Ishikawa (cell line): ENCODE measurements at regions not wholly inside any gene's neighbourhood (a gene's known extent, or its start where the extent isn't known, plus 50 kb on each side); places are given as distances from the start of the nearest gene placed in this dataset.

Experiments
- CEBPB ChIP-seq: IDR thresholded peaks from 2 replicates; pipeline ENCODE4 v1.6.1; 2012
- CREB1 ChIP-seq: IDR thresholded peaks from 2 replicates; pipeline ENCODE4 v1.6.1; 2012; ENCODE audit warnings: low read depth
- EGR1 ChIP-seq: IDR thresholded peaks from 2 replicates; pipeline ENCODE4 v1.6.1; 2012
- EP300 ChIP-seq: IDR thresholded peaks from 2 replicates; pipeline ENCODE4 v1.6.1; 2012; ENCODE audit warnings: borderline replicate concordance
- FOXM1 ChIP-seq: IDR thresholded peaks from 2 replicates; pipeline ENCODE4 v1.6.1; 2012; ENCODE audit warnings: low read depth, borderline replicate concordance
- MAX ChIP-seq: IDR thresholded peaks from 2 replicates; pipeline ENCODE4 v1.6.1; 2012
- NFIC ChIP-seq: IDR thresholded peaks from 2 replicates; pipeline ENCODE4 v1.6.1; 2012
- RAD21 ChIP-seq: IDR thresholded peaks from 2 replicates; pipeline ENCODE4 v1.6.1; 2012; ENCODE audit warnings: low read depth
- REST ChIP-seq: IDR thresholded peaks from 2 replicates; pipeline ENCODE4 v1.6.1; 2012; ENCODE audit warnings: low read depth, mild to moderate bottlenecking
- TAF1 ChIP-seq: IDR thresholded peaks from 2 replicates; pipeline ENCODE4 v1.6.1; 2012; ENCODE audit warnings: low read depth, mild to moderate bottlenecking
- TCF12 ChIP-seq: IDR thresholded peaks from 2 replicates; pipeline ENCODE4 v1.6.1; 2012; ENCODE audit warnings: low read depth
- TEAD4 ChIP-seq: IDR thresholded peaks from 2 replicates; pipeline ENCODE4 v1.6.1; 2012
- USF1 ChIP-seq: IDR thresholded peaks from 2 replicates; pipeline ENCODE4 v1.6.1; 2012
- YY1 ChIP-seq: IDR thresholded peaks from 2 replicates; pipeline ENCODE4 v1.6.1; 2012; ENCODE audit warnings: low read depth
- ZBTB7A ChIP-seq: IDR thresholded peaks from 2 replicates; pipeline ENCODE4 v1.6.1; 2012; ENCODE audit warnings: low read depth

GRCh38 chr2:79453918-79454317, 58.9 kb upstream of the CTNNA2 start:
- TF ChIP-seq REST: peak; percentile 80
- TF ChIP-seq MAX: no peak

- TF ChIP-seq EP300 (no peak), NFIC (no peak), TCF12 (no peak), CEBPB (no peak), REST (no peak), YY1 (no peak), ZBTB7A (no peak), USF1 (no peak), CREB1 (no peak), TEAD4 (no peak), EGR1 (no peak), MAX (no peak), TAF1 (no peak)
Measured at GRCh38 chr2:79452651-79453050, 60.2 kb upstream of the CTNNA2 start.

- no peak for TF ChIP-seq REST
- TF ChIP-seq FOXM1: no peak
Measured at GRCh38 chr2:79447463-79447862, 65.4 kb upstream of the CTNNA2 start.

- TF ChIP-seq EGR1: no peak
- no peak for TF ChIP-seq TCF12
- TF ChIP-seq FOXM1: no peak
- TF ChIP-seq TAF1: no peak
- no peak for TF ChIP-seq USF1
- no peak for TF ChIP-seq RAD21
- no peak for TF ChIP-seq REST
- TF ChIP-seq YY1: no peak
- TF ChIP-seq TEAD4: no peak
- TF ChIP-seq CREB1: no peak
- TF ChIP-seq CEBPB: no peak
- TF ChIP-seq ZBTB7A: no peak
- no peak for TF ChIP-seq NFIC
- TF ChIP-seq EP300: no peak
- no peak for TF ChIP-seq MAX
Measured at GRCh38 chr2:79446313-79446712, 66.5 kb upstream of the CTNNA2 start.
